ENCODE measurements at regions not wholly inside any gene's neighbourhood (a gene's known extent, or its start where the extent isn't known, plus 50 kb on each side); places are given as distances from the start of the nearest gene placed in this dataset.

GRCh38 chr9:117907420-117907819, 203.2 kb downstream of the TLR4 start:
- no peak overlapping the region for H3K4me3 ChIP-seq (ENCODE audit: low read length)
- no peak for DNase-seq (ENCODE audit: low read depth)
- no peak for TF ChIP-seq CTCF (conservative IDR thresholded peaks at IDR 0.05; ENCODE audit: low read length)

- no peak overlapping the region for H3K4me3 ChIP-seq (ENCODE audit: low read length)
- no peak for DNase-seq (ENCODE audit: low read depth)
- no peak for TF ChIP-seq CTCF (conservative IDR thresholded peaks at IDR 0.05; ENCODE audit: low read length)
Observed at GRCh38 chr9:117916291-117916690, 212.1 kb downstream of the TLR4 start.

- no peak for TF ChIP-seq CTCF (conservative IDR thresholded peaks at IDR 0.05; ENCODE audit: low read length)
- DNase-seq (ENCODE audit: low read depth) = no peak
Observed at GRCh38 chr9:117917873-117918272, 213.7 kb downstream of the TLR4 start.

GRCh38 chr9:117919538-117919937, 215.3 kb downstream of the TLR4 start:
- H3K4me3 ChIP-seq (ENCODE audit: low read length) = no peak overlapping the region
- no peak for TF ChIP-seq CTCF (conservative IDR thresholded peaks at IDR 0.05; ENCODE audit: low read length)
- DNase-seq (ENCODE audit: low read depth) = no peak

More at GRCh38 chr9:117917873-117918272, 213.7 kb downstream of the TLR4 start:
- no peak overlapping the region for H3K4me3 ChIP-seq (ENCODE audit: low read length)

- no peak for DNase-seq (ENCODE audit: low read depth)
- H3K4me3 ChIP-seq (ENCODE audit: low read length) = no peak overlapping the region
- TF ChIP-seq CTCF (conservative IDR thresholded peaks at IDR 0.05; ENCODE audit: low read length) = no peak
Observed at GRCh38 chr9:117926031-117926658, 221.9 kb downstream of the TLR4 start.

GRCh38 chr9:117927354-117927753, 223.2 kb downstream of the TLR4 start:
- H3K4me3 ChIP-seq (ENCODE audit: low read length) = no peak overlapping the region
- no peak for TF ChIP-seq CTCF (conservative IDR thresholded peaks at IDR 0.05; ENCODE audit: low read length)

GRCh38 chr9:117929868-117930267, 225.7 kb downstream of the TLR4 start:
- no peak for TF ChIP-seq CTCF (conservative IDR thresholded peaks at IDR 0.05; ENCODE audit: low read length)
- DNase-seq (ENCODE audit: low read depth) = no peak
- H3K4me3 ChIP-seq (ENCODE audit: low read length) = no peak overlapping the region

More at GRCh38 chr9:117927354-117927753, 223.2 kb downstream of the TLR4 start:
- DNase-seq (ENCODE audit: low read depth) = no peak

All from AG10803 (cell line).